Islet of Langerhans (tissue), 1 donor: ENCODE measurements at regions not wholly inside any gene's neighbourhood (a gene's known extent, or its start where the extent isn't known, plus 50 kb on each side); places are given as distances from the start of the nearest gene placed in this dataset.

Experiments
- FAIRE-seq: peaks from one replicate; lab custom pipeline; 2011; peaks lifted over from hg19 to GRCh38; lab: Jason Lieb, UNC

GRCh38 chr9:107211284-107211923 lies 71.7 kb upstream of the RAD23B start:
- FAIRE-seq: no peak

- no peak for FAIRE-seq
Observed at GRCh38 chr9:107212613-107213012, 70.5 kb upstream of the RAD23B start.

GRCh38 chr9:107213080-107213479 lies 70.0 kb upstream of the RAD23B start:
- FAIRE-seq: no peak

- no peak for FAIRE-seq
Observed at GRCh38 chr9:107213561-107214028, 69.5 kb upstream of the RAD23B start.

- no peak for FAIRE-seq
Observed at GRCh38 chr9:107214381-107214780, 68.7 kb upstream of the RAD23B start.

- FAIRE-seq: no peak
Observed at GRCh38 chr9:107214915-107215314, 68.2 kb upstream of the RAD23B start.

- no peak for FAIRE-seq
Observed at GRCh38 chr9:107215381-107215780, 67.7 kb upstream of the RAD23B start.

GRCh38 chr9:107216329-107216728 lies 66.8 kb upstream of the RAD23B start:
- no peak for FAIRE-seq

GRCh38 chr9:107218829-107219485 lies 64.1 kb upstream of the RAD23B start:
- FAIRE-seq: no peak

GRCh38 chr9:107219486-107220077 lies 63.5 kb upstream of the RAD23B start:
- FAIRE-seq: no peak

GRCh38 chr9:107221321-107221720 lies 61.8 kb upstream of the RAD23B start:
- FAIRE-seq: no peak

GRCh38 chr9:107222020-107222522 lies 61.0 kb upstream of the RAD23B start:
- no peak for FAIRE-seq

GRCh38 chr9:107223381-107223780 lies 59.7 kb upstream of the RAD23B start:
- no peak for FAIRE-seq

GRCh38 chr9:107224252-107224651 lies 58.8 kb upstream of the RAD23B start:
- FAIRE-seq: peak; percentile 38

GRCh38 chr9:107226421-107226820 lies 56.7 kb upstream of the RAD23B start:
- FAIRE-seq: no peak

- FAIRE-seq: no peak
Observed at GRCh38 chr9:107227774-107228173, 55.3 kb upstream of the RAD23B start.

- FAIRE-seq: no peak
Observed at GRCh38 chr9:107228496-107229039, 54.5 kb upstream of the RAD23B start.

GRCh38 chr9:107229241-107229741 lies 53.8 kb upstream of the RAD23B start:
- FAIRE-seq: no peak
